Upper lobe of left lung (tissue), 6 donors: ENCODE measurements at regions not wholly inside any gene's neighbourhood (a gene's known extent, or its start where the extent isn't known, plus 50 kb on each side); places are given as distances from the start of the nearest gene placed in this dataset.

Experiments
- ATAC-seq, 2 donors: fragments of 200-7000 bp; cut with Tn5 transposase; one replicate each; pipeline ENCODE4 v1.9.1; 2022; ENCODE audit warnings: mild to moderate bottlenecking in 2 of 2, moderate library complexity in 2 of 2; ENCODE audit not compliant: low FRiP score in 2 of 2
- DNase-seq, 2 donors: peaks; one replicate each; pipeline ENCODE4 v3.0.0-alpha.2; 2019 to 2020
- H3K27ac ChIP-seq, 4 donors: fragments of 200-600 bp; sonication (generic); one replicate each; pipeline ENCODE4 v1.5.1; 2016 to 2019
- H3K27me3 ChIP-seq, 4 donors: fragments of 200-600 bp; sonication (generic); one replicate each; pipeline ENCODE4 v1.5.1; 2017 to 2019
- H3K36me3 ChIP-seq, 4 donors: fragments of 200-600 bp; sonication (generic); one replicate each; pipeline ENCODE4 v1.5.1; 2016 to 2019
- H3K4me1 ChIP-seq, 4 donors: fragments of 200-600 bp; sonication (generic); one replicate each; pipeline ENCODE4 v1.5.1; 2018 to 2019
- H3K4me3 ChIP-seq, 4 donors: fragments of 200-600 bp; sonication (generic); one replicate each; pipeline ENCODE4 v1.5.1; 2017 to 2019; ENCODE audit warnings: mild to moderate bottlenecking in 2 of 4, moderate library complexity in 1 of 4
- H3K9me3 ChIP-seq, 4 donors: fragments of 200-600 bp; sonication (generic); one replicate each; pipeline ENCODE4 v1.5.1; 2018 to 2019
- CTCF ChIP-seq, 6 experiments: fragments of 450-650 bp in 4 of 6; fragments of 200-600 bp in 2 of 6; sonication (generic) in 2 of 6; IDR thresholded peaks; one replicate each; pipeline ENCODE4 v1.5.1; 2016 to 2019; ENCODE audit warnings: antibody characterized with exemption in 6 of 6
- EP300 ChIP-seq, 4 donors: sonication (generic); formaldehyde crosslinking; IDR thresholded peaks; one replicate each; pipeline ENCODE4 v1.5.1; 2017; ENCODE audit warnings: antibody characterized with exemption in 4 of 4, control low read depth in 2 of 4
- POLR2A ChIP-seq, 4 donors: fragments of 450-650 bp; IDR thresholded peaks; one replicate each; pipeline ENCODE4 v1.5.1; 2016 to 2017; ENCODE audit warnings: antibody characterized with exemption in 4 of 4, mild to moderate bottlenecking in 2 of 4
- POLR2AphosphoS5 ChIP-seq, 2 donors: sonication (generic); formaldehyde crosslinking; IDR thresholded peaks; one replicate each; pipeline ENCODE4 v1.5.1; 2017; ENCODE audit warnings: antibody characterized with exemption in 2 of 2
- WGBS, 2 donors: methylation state at CpG; one replicate each; pipeline ENCODE4 v1.1.5; 2017 to 2018; 5-methylcytosine and 5-hydroxymethylcytosine counted together
- donor health status: DM: no; HTN: no; CAD: no; lungs with moderate emphysema.
- donor health status: DM: no; HTN: yes; CAD: no; lungs with severe emphysema.

GRCh38 chr1:195897076-195897475, 711.2 kb downstream of the KCNT2 start:
- no peak for DNase-seq
- no peaks in the 10 kb centered on the region for H3K27me3 ChIP-seq
- ATAC-seq: no peak
- no peak overlapping the region for H3K4me3 ChIP-seq
- TF ChIP-seq POLR2A (IDR thresholded peaks at IDR 0.05) (no peak), EP300 (IDR thresholded peaks at IDR 0.05) (no peak), POLR2AphosphoS5 (IDR thresholded peaks at IDR 0.05) (no peak), CTCF (IDR thresholded peaks at IDR 0.05) (no peak)
- no peaks in the 10 kb centered on the region for H3K4me1 ChIP-seq
- WGBS, 2 donors: 89 to 90% methylated on average over 6 of the region's 6 CpGs
- no peak overlapping the region for H3K27ac ChIP-seq
- no peaks in the 10 kb centered on the region for H3K36me3 ChIP-seq
- no peaks in the 10 kb centered on the region for H3K9me3 ChIP-seq

GRCh38 chr1:195894411-195894810, 713.8 kb downstream of the KCNT2 start:
- DNase-seq: no peak
- TF ChIP-seq POLR2A (IDR thresholded peaks at IDR 0.05) (no peak), POLR2AphosphoS5 (IDR thresholded peaks at IDR 0.05) (peak in 1 of 2 donors; percentile 19), EP300 (IDR thresholded peaks at IDR 0.05) (peak in 1 of 4 donors; percentile 46), CTCF (IDR thresholded peaks at IDR 0.05) (no peak)
- Histone ChIP-seq H3K27ac (no peak overlapping the region), H3K4me3 (no peak overlapping the region), H3K4me1 (no peaks in the 10 kb centered on the region), H3K9me3 (no peaks in the 10 kb centered on the region), H3K27me3 (no peaks in the 10 kb centered on the region), H3K36me3 (no peaks in the 10 kb centered on the region)
- no peak for ATAC-seq
- WGBS, 2 donors: 26 to 44% methylated on average over 1 of the region's 1 CpG

GRCh38 chr1:195886000-195886399, 722.2 kb downstream of the KCNT2 start:
- TF ChIP-seq EP300 (IDR thresholded peaks at IDR 0.05): no peak
- no peak for TF ChIP-seq POLR2AphosphoS5 (IDR thresholded peaks at IDR 0.05)
- TF ChIP-seq POLR2A (IDR thresholded peaks at IDR 0.05): no peak
- TF ChIP-seq CTCF (IDR thresholded peaks at IDR 0.05): no peak
- 72 to 76% methylated on average over 1 of the region's 1 CpG for WGBS, 2 donors
- H3K4me1 ChIP-seq: no peaks in the 10 kb centered on the region
- no peaks in the 10 kb centered on the region for H3K36me3 ChIP-seq
- H3K4me3 ChIP-seq: no peak overlapping the region
- H3K27me3 ChIP-seq: no peaks in the 10 kb centered on the region
- ATAC-seq: no peak
- H3K27ac ChIP-seq: no peak overlapping the region
- H3K9me3 ChIP-seq: no peaks in the 10 kb centered on the region
- DNase-seq: no peak

- no peaks in the 10 kb centered on the region for H3K27me3 ChIP-seq
- no peaks in the 10 kb centered on the region for H3K4me1 ChIP-seq
- 94 to 95% methylated on average over 2 of the region's 2 CpGs for WGBS, 2 donors
- ATAC-seq (no peak), DNase-seq (peak in 1 of 2 donors; percentile 14)
- no peaks in the 10 kb centered on the region for H3K9me3 ChIP-seq
- TF ChIP-seq CTCF (IDR thresholded peaks at IDR 0.05) (no peak), EP300 (IDR thresholded peaks at IDR 0.05) (no peak)
- no peaks in the 10 kb centered on the region for H3K36me3 ChIP-seq
- no peak overlapping the region for H3K4me3 ChIP-seq
- H3K27ac ChIP-seq: no peak overlapping the region
Measured at GRCh38 chr1:195878478-195878877, 729.8 kb downstream of the KCNT2 start.

- Histone ChIP-seq H3K4me1 (no peaks in the 10 kb centered on the region), H3K27ac (no peak overlapping the region), H3K9me3 (no peaks in the 10 kb centered on the region), H3K27me3 (no peaks in the 10 kb centered on the region), H3K36me3 (no peaks in the 10 kb centered on the region), H3K4me3 (no peak overlapping the region)
- ATAC-seq (no peak), DNase-seq (no peak)
- WGBS, 2 donors: 69 to 70% methylated on average over 4 of the region's 4 CpGs
- TF ChIP-seq POLR2AphosphoS5 (IDR thresholded peaks at IDR 0.05) (no peak), CTCF (IDR thresholded peaks at IDR 0.05) (no peak), EP300 (IDR thresholded peaks at IDR 0.05) (no peak), POLR2A (IDR thresholded peaks at IDR 0.05) (no peak)
Measured at GRCh38 chr1:195876792-195877191, 731.4 kb downstream of the KCNT2 start.
